Cardiac fibroblast (primary cell): ENCODE measurements at regions not wholly inside any gene's neighbourhood (a gene's known extent, or its start where the extent isn't known, plus 50 kb on each side); places are given as distances from the start of the nearest gene placed in this dataset.

ENCODE experiments used
- DNase-seq, 2 donors: peaks; one replicate each; pipeline versions ENCODE4 v3.0.0 to v3.0.0-alpha.2; 2010; ENCODE audit warnings: low read depth in 2 of 2
- H3K4me3 ChIP-seq, 2 donors: replicated peaks in 1 of 2; 1 replicate in 1 of 2; 2 replicates in 1 of 2; pipeline ENCODE4 v1.5.1; 2011; ENCODE audit warnings: low read depth in 2 of 2, low read length in 2 of 2, mild to moderate bottlenecking in 2 of 2, moderate library complexity in 1 of 2
- CTCF ChIP-seq: IDR thresholded peaks from one replicate; pipeline ENCODE4 v1.5.1; 2011; ENCODE audit warnings: low read depth, mild to moderate bottlenecking, low read length, inconsistent platforms

- TF ChIP-seq CTCF: no peak
Measured at GRCh38 chr2:217185265-217185995, 325.6 kb upstream of the TNP1 start.

GRCh38 chr2:217184242-217184641 is 324.4 kb upstream of the TNP1 start:
- DNase-seq: no peak
- no peak for TF ChIP-seq CTCF
- H3K4me3 ChIP-seq: no peak overlapping the region

More at GRCh38 chr2:217185265-217185995, 325.6 kb upstream of the TNP1 start:
- no peak for DNase-seq
- H3K4me3 ChIP-seq: no peak overlapping the region

DNA sequence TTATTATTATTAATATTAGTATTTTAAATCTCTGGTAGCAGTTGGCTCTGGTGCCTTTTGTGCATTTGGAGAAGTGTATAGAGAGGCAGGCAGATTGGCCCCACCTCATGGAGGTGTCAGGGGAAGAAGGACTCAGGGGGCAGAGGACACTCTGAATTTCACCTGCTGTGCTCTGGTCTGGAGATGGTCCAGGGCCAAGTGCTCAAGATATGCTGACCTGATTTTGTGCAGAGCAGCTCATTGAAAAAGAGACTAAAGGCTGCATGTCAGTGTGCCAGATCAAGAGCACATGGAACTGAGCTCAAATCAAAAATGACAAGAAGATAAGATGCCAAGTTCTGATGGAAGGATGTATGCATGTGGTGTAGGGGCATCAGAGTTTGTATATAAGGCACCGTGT is 323.6 kb upstream of the TNP1 start:
- no peak for DNase-seq
- TF ChIP-seq CTCF: no peak
- H3K4me3 ChIP-seq: no peak overlapping the region

DNA sequence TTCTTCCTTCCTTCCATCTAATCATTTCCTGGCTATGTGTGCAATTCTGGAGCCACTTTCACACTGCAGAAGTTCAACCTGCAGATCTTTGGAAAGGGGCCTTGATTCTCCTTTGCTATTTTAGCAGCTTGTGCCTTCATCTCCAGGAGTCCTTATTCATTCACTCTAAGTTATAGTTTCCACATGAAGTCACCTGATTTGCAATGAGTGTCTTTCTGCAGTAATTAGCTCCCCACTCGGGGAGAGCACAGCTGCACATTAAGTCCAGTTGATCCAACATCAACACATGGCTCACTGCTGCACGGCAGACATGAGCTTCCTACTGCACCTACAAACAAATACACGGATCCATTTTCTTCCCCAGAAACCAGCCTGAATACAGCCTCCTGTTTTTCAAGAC is 323.1 kb upstream of the TNP1 start:
- no peak for DNase-seq
- no peak overlapping the region for H3K4me3 ChIP-seq

GRCh38 chr2:217181512-217181911 is 321.6 kb upstream of the TNP1 start:
- H3K4me3 ChIP-seq: no peak overlapping the region
- no peak for DNase-seq
- TF ChIP-seq CTCF: no peak

More for the DNA sequence above, 323.1 kb upstream of the TNP1 start:
- no peak for TF ChIP-seq CTCF

GRCh38 chr2:217179854-217180253 is 320.0 kb upstream of the TNP1 start:
- DNase-seq: peak in 1 of 2 donors; percentile 9
- no peak overlapping the region for H3K4me3 ChIP-seq
- no peak for TF ChIP-seq CTCF

- DNase-seq: no peak
- TF ChIP-seq CTCF: no peak
- H3K4me3 ChIP-seq: no peak overlapping the region
Measured at GRCh38 chr2:217178341-217178740, 318.5 kb upstream of the TNP1 start.
